K562 (cell line): ENCODE measurements at regions not wholly inside any gene's neighbourhood (a gene's known extent, or its start where the extent isn't known, plus 50 kb on each side); places are given as distances from the start of the nearest gene placed in this dataset.

Experiments used
- ATAC-seq: fragments of 200-7000 bp; cut with Tn5 transposase; 3 replicates; pipeline ENCODE4 v1.9.1; 2020; ENCODE audit warnings: moderate library complexity
- BruUV-seq: library from RNA; stranded (reverse); fragments of 400-500 nt; replicated peaks from 2 replicates; lab custom pipeline; 2021; lab: Mats Ljungman, UMichigan
- CTCF ChIA-PET: fragments of 300-600 bp; formaldehyde crosslinking; extraction: SDS; loops from one replicate; lab custom pipeline; 2021; ENCODE audit warnings: low intra/inter-chr PET ratio; lab: Yijun Ruan, JAX
- POLR2A ChIA-PET: fragments of 300-600, 350-650 bp; sonication (Branson Sonifier 250); formaldehyde crosslinking; extraction: SDS; loops from one replicate; lab custom pipeline; 2021; ENCODE audit warnings: antibody characterized with exemption, inconsistent platforms; lab: Yijun Ruan, JAX
- DNase-seq, 4 experiments: peaks; one replicate each; pipeline versions ENCODE4 v3.0.0 to v3.0.0-alpha.2; 2011 to 2018; ENCODE audit warnings: low spot score in 3 of 4, mixed read lengths in 3 of 4; ENCODE audit errors: extremely low read depth in 1 of 4
- FAIRE-seq: peaks from 2 replicates; lab custom pipeline; 2011; peaks lifted over from hg19 to GRCh38; lab: Jason Lieb, UNC
- H2AFZ ChIP-seq: 2 replicates; pipeline ENCODE4 v1.6.0; 2011; ENCODE audit warnings: low read depth, low read length, control low read depth, inconsistent platforms
- H3K27ac ChIP-seq: fragments of 200-600 bp; 3 replicates; pipeline ENCODE4 v1.8.0; 2011; ENCODE audit warnings: low read depth, mild to moderate bottlenecking, control low read depth, inconsistent platforms, low read length, moderate library complexity, mixed read lengths; ENCODE audit errors: extremely low read depth
- H3K27me3 ChIP-seq, 2 experiments: fragments of 300-600 bp in 1 of 2; 2 replicates in 1 of 2; 3 replicates in 1 of 2; pipeline versions ENCODE4 v1.6.0 to v1.8.0; 2011; ENCODE audit warnings: inconsistent platforms in 2 of 2, low read length in 2 of 2, mild to moderate bottlenecking in 1 of 2, mixed read lengths in 1 of 2, moderate library complexity in 1 of 2; ENCODE audit not compliant: control insufficient read depth in 2 of 2, insufficient read depth in 2 of 2
- H3K36me3 ChIP-seq: fragments of 300-600 bp; 3 replicates; pipeline ENCODE4 v1.8.0; 2011; ENCODE audit warnings: mild to moderate bottlenecking, low read length, inconsistent platforms; ENCODE audit not compliant: control insufficient read depth, insufficient read depth
- H3K4me1 ChIP-seq, 2 experiments: fragments of 200-600 bp in 1 of 2; replicated peaks in 1 of 2; 2 replicates in 1 of 2; 3 replicates in 1 of 2; pipeline versions ENCODE4 v1.5.1 to v1.8.0; 2011; ENCODE audit warnings: inconsistent platforms in 2 of 2, low read length in 2 of 2, mild to moderate bottlenecking in 1 of 2, mixed read lengths in 1 of 2, moderate library complexity in 1 of 2; ENCODE audit not compliant: control insufficient read depth in 2 of 2, insufficient read depth in 2 of 2
- H3K4me2 ChIP-seq: 2 replicates; pipeline ENCODE4 v1.6.1; 2011; ENCODE audit warnings: low read length, control low read depth, inconsistent platforms, mixed read lengths; ENCODE audit not compliant: insufficient read depth
- H3K4me3 ChIP-seq: fragments of 200-600 bp; sonication (generic), shearing (Covaris generic); 2 replicates; pipeline ENCODE4 v1.5.1; 2016; ENCODE audit warnings: control low read depth, inconsistent platforms
- H3K79me2 ChIP-seq: fragments of 200-600 bp; 3 replicates; pipeline ENCODE4 v1.8.0; 2011; ENCODE audit warnings: low read length, inconsistent platforms; ENCODE audit not compliant: control insufficient read depth, insufficient read depth
- H3K9ac ChIP-seq, 2 experiments: 2 replicates each; pipeline versions ENCODE4 v1.6.0 to v1.6.1; 2011; ENCODE audit warnings: low read depth in 2 of 2, low read length in 2 of 2, control low read depth in 1 of 2, inconsistent platforms in 1 of 2, mild to moderate bottlenecking in 1 of 2, mixed read lengths in 1 of 2; ENCODE audit not compliant: insufficient read depth in 1 of 2
- H3K9me1 ChIP-seq: one replicate; pipeline ENCODE4 v1.6.0; 2011; ENCODE audit warnings: inconsistent platforms, mild to moderate bottlenecking, low read length, moderate library complexity; ENCODE audit not compliant: control insufficient read depth, insufficient read depth
- H3K9me3 ChIP-seq: replicated peaks from 2 replicates; pipeline ENCODE4 v1.5.1; 2011; ENCODE audit warnings: low read depth, low read length, inconsistent platforms; ENCODE audit not compliant: control insufficient read depth, insufficient read depth
- H4K20me1 ChIP-seq: replicated peaks from 2 replicates; pipeline ENCODE4 v1.6.1; 2011; ENCODE audit warnings: low read length, inconsistent platforms, mixed read lengths; ENCODE audit not compliant: control insufficient read depth, insufficient read depth
- C11orf30 ChIP-seq: fragments of 450-650 bp; IDR thresholded peaks from 2 replicates; pipeline ENCODE4 v1.6.1; 2016; ENCODE audit warnings: low read depth, mild to moderate bottlenecking
- COPS2 ChIP-seq: fragments of 450-650 bp; conservative IDR thresholded peaks from 2 replicates; pipeline ENCODE4 v1.6.1; 2016; ENCODE audit warnings: mild to moderate bottlenecking, moderate library complexity
- FOXK2 ChIP-seq, 2 experiments: fragments of 450-650 bp; IDR thresholded peaks in 1 of 2; conservative IDR thresholded peaks in 1 of 2; 2 replicates each; pipeline ENCODE4 v1.6.1; 2016; ENCODE audit warnings: low read depth in 2 of 2, mild to moderate bottlenecking in 1 of 2
- HCFC1 ChIP-seq: IDR thresholded peaks from 2 replicates; pipeline ENCODE4 v1.6.1; 2012; ENCODE audit warnings: low read depth, low read length, improper control_type of control experiment
- HES1 ChIP-seq: fragments of 450-650 bp; IDR thresholded peaks from 2 replicates; pipeline ENCODE4 v1.6.1; 2016; ENCODE audit warnings: low read depth, mild to moderate bottlenecking, moderate library complexity
- HLTF ChIP-seq: fragments of 450-650 bp; IDR thresholded peaks from 2 replicates; pipeline ENCODE4 v1.6.1; 2016
- LEF1 ChIP-seq: fragments of 450-650 bp; IDR thresholded peaks from 2 replicates; pipeline ENCODE4 v1.6.1; 2016; ENCODE audit warnings: mild to moderate bottlenecking
- MLLT1 ChIP-seq, 2 experiments: fragments of 450-650 bp; IDR thresholded peaks; 2 replicates each; pipeline ENCODE4 v1.6.1; 2016
- MTA1 ChIP-seq: fragments of 450-650 bp; IDR thresholded peaks from 2 replicates; pipeline ENCODE4 v1.6.1; 2017; ENCODE audit warnings: borderline replicate concordance
- SRSF1 ChIP-seq: fragments of 200-400 bp; formaldehyde crosslinking; IDR thresholded peaks from 2 replicates; pipeline ENCODE4 v1.6.1; 2017; ENCODE audit warnings: mild to moderate bottlenecking, low read depth, low read length, moderate library complexity
- SRSF3 ChIP-seq: fragments of 200-400 bp; formaldehyde crosslinking; IDR thresholded peaks from 2 replicates; pipeline ENCODE4 v1.6.1; 2016; ENCODE audit warnings: mild to moderate bottlenecking, low read length, moderate library complexity; ENCODE audit not compliant: insufficient read depth
- TBL1XR1 ChIP-seq, 2 experiments: IDR thresholded peaks; 2 replicates each; pipeline ENCODE4 v1.6.1; 2012; ENCODE audit warnings: improper control_type of control experiment in 2 of 2, low read length in 2 of 2, mild to moderate bottlenecking in 1 of 2
- ZNF146 ChIP-seq: IDR thresholded peaks from one replicate; pipeline ENCODE4 v1.6.1; 2018; ENCODE audit warnings: missing compliant biosample characterization; ENCODE audit not compliant: unreplicated experiment
- WGBS: fragments of 100-300 bp; shearing (Covaris generic); methylation state at CpG from one replicate; pipeline ENCODE4 v1.1.6; 2016; ENCODE audit warnings: low coverage, mixed read lengths; ENCODE audit not compliant: insufficient coverage; ENCODE audit errors: missing lambda C conversion rate; 5-methylcytosine and 5-hydroxymethylcytosine counted together
- in situ Hi-C: fragments of 300-500 bp; cut with MboI; formaldehyde crosslinking; loops from 4 replicates; pipeline ENCODE4 v1.15.0; 2018; ENCODE audit warnings: inconsistent platforms, mixed read lengths
- intact Hi-C: fragments of 100-400 bp; cut with micrococcal nuclease; formaldehyde crosslinking; loops from 2 replicates; pipeline ENCODE4 v1.14.2; 2022

- no peak overlapping the region for H3K4me2 ChIP-seq
- CTCF ChIA-PET = no interaction called here
- POLR2A ChIA-PET = no interaction called here
- no peak overlapping the region for H3K27ac ChIP-seq
- H3K79me2 ChIP-seq = no peaks in the 10 kb centered on the region
- intact Hi-C loops = no loop called here
- no peaks in the 10 kb centered on the region for H3K9me3 ChIP-seq
- TF ChIP-seq MLLT1 (IDR thresholded peaks at IDR 0.05) (no peak), ZNF146 (no peak), SRSF1 (no peak), SRSF3 (no peak), FOXK2 (conservative IDR thresholded peaks at IDR 0.05 in 1 of 2, IDR thresholded peaks at IDR 0.05 in 1 of 2; ENCODE audit: low read depth in 2 of 2) (no peak), COPS2 (no peak), LEF1 (no peak), MTA1 (no peak), TBL1XR1 (IDR thresholded peaks at IDR 0.05; ENCODE audit: low read length in 2 of 2) (no peak), HES1 (no peak), HCFC1 (no peak), C11orf30 (no peak), HLTF (no peak)
- no peaks in the 10 kb centered on the region for H3K36me3 ChIP-seq
- DNase-seq = no peak
- H2AFZ ChIP-seq = no peak overlapping the region
- peaks cover 2 to 32% of the 10 kb centered on the region in 2 experiments; a peak in 4 of 5 replicates for H3K27me3 ChIP-seq
- H3K9ac ChIP-seq = no peak overlapping the region
- ATAC-seq = no peak
- H3K4me3 ChIP-seq = no peak overlapping the region
- WGBS = 1% methylated on average over 7 of the region's 7 CpGs
- in situ Hi-C loops = no loop called here
- H3K9me1 ChIP-seq = no peaks in the 10 kb centered on the region
- no TSS peak for BruUV-seq
- no peak for FAIRE-seq
- H4K20me1 ChIP-seq = peaks cover 3% of the 10 kb centered on the region; the same call in 1 of the 2 replicates
- H3K4me1 ChIP-seq = no peaks in the 10 kb centered on the region
Observed at GRCh38 chr20:58102744-58103516, 125.5 kb downstream of the ANKRD60 start.
